Neuronal stem cell (in vitro differentiated cells): ENCODE measurements at regions not wholly inside any gene's neighbourhood (a gene's known extent, or its start where the extent isn't known, plus 50 kb on each side); places are given as distances from the start of the nearest gene placed in this dataset. TPM values are rescaled to one million over a fixed set of nuclear protein-coding genes. Genes with fewer than 3 reads are reported as not detected.

Source experiments
- DNase-seq: peaks from one replicate; pipeline ENCODE4 v3.0.0-alpha.2; 2013; ENCODE audit warnings: low spot score
- H2AFZ ChIP-seq: one replicate; pipeline ENCODE4 v1.6.1; 2013; ENCODE audit warnings: mild to moderate bottlenecking, low read length, inconsistent platforms
- H2AK5ac ChIP-seq: 2 replicates; pipeline ENCODE4 v1.6.1; 2013; ENCODE audit warnings: low read depth, mild to moderate bottlenecking, inconsistent platforms, low read length, moderate library complexity, mixed read lengths
- H2BK120ac ChIP-seq: 2 replicates; pipeline ENCODE4 v1.6.1; 2013; ENCODE audit warnings: low read depth, mild to moderate bottlenecking, inconsistent platforms, low read length, moderate library complexity, mixed read lengths
- H2BK12ac ChIP-seq: one replicate; pipeline ENCODE4 v1.6.1; 2013; ENCODE audit warnings: low read length, inconsistent platforms
- H2BK15ac ChIP-seq: 2 replicates; pipeline ENCODE4 v1.6.1; 2013; ENCODE audit warnings: mild to moderate bottlenecking, low read length, inconsistent platforms, mixed read lengths
- H2BK5ac ChIP-seq: one replicate; pipeline ENCODE4 v1.6.1; 2013; ENCODE audit warnings: inconsistent platforms, mild to moderate bottlenecking, low read length, moderate library complexity
- H3K14ac ChIP-seq: one replicate; pipeline ENCODE4 v1.6.1; 2013; ENCODE audit warnings: low read length, inconsistent platforms
- H3K18ac ChIP-seq: 2 replicates; pipeline ENCODE4 v1.6.1; 2013; ENCODE audit warnings: low read length, inconsistent platforms
- H3K23ac ChIP-seq: 2 replicates; pipeline ENCODE4 v1.6.1; 2013; ENCODE audit warnings: low read depth, mild to moderate bottlenecking, mixed read lengths, low read length, inconsistent platforms; ENCODE audit not compliant: poor library complexity
- H3K27ac ChIP-seq: replicated peaks from 3 replicates; pipeline ENCODE4 v1.5.1; 2013; ENCODE audit warnings: low read length, inconsistent platforms
- H3K27me3 ChIP-seq, 3 experiments: 2 replicates each; pipeline ENCODE4 v1.6.1; 2013; ENCODE audit warnings: low read length in 3 of 3, mild to moderate bottlenecking in 2 of 3, inconsistent platforms in 1 of 3, low read depth in 1 of 3, mixed read lengths in 1 of 3, moderate library complexity in 1 of 3; ENCODE audit not compliant: control insufficient read depth in 3 of 3, insufficient read depth in 3 of 3
- H3K36me3 ChIP-seq, 2 donors: replicated peaks in 1 of 2; 2 replicates each; pipeline ENCODE4 v1.6.1; 2013; ENCODE audit warnings: low read length in 2 of 2; ENCODE audit not compliant: control insufficient read depth in 2 of 2, insufficient read depth in 2 of 2
- H3K4ac ChIP-seq: 2 replicates; pipeline ENCODE4 v1.6.1; 2013; ENCODE audit warnings: inconsistent platforms, mild to moderate bottlenecking, low read length, moderate library complexity
- H3K4me1 ChIP-seq, 2 donors: 1 replicate in 1 of 2; 2 replicates in 1 of 2; pipeline ENCODE4 v1.6.1; 2013; ENCODE audit warnings: low read length in 2 of 2, low read depth in 1 of 2; ENCODE audit not compliant: control insufficient read depth in 2 of 2, insufficient read depth in 1 of 2
- H3K4me2 ChIP-seq: one replicate; pipeline ENCODE4 v1.6.1; 2013; ENCODE audit warnings: mild to moderate bottlenecking, low read length, inconsistent platforms; ENCODE audit not compliant: insufficient read depth, poor library complexity, severe bottlenecking
- H3K4me3 ChIP-seq, 2 donors: 2 replicates each; pipeline ENCODE4 v1.5.1; 2013; ENCODE audit warnings: low read length in 2 of 2, mild to moderate bottlenecking in 2 of 2, inconsistent platforms in 1 of 2, moderate library complexity in 1 of 2
- H3K79me1 ChIP-seq: one replicate; pipeline ENCODE4 v1.6.1; 2013; ENCODE audit warnings: low read depth, mild to moderate bottlenecking, inconsistent platforms, low read length, moderate library complexity
- H3K9ac ChIP-seq: one replicate; pipeline ENCODE4 v1.6.1; 2013; ENCODE audit warnings: mild to moderate bottlenecking, low read depth, low read length, inconsistent platforms; ENCODE audit not compliant: poor library complexity
- H3K9me3 ChIP-seq, 2 donors: replicated peaks in 1 of 2; 2 replicates each; pipeline versions ENCODE3 to v1.6.1; 2013; ENCODE audit warnings: low read length in 2 of 2, mild to moderate bottlenecking in 2 of 2, inconsistent platforms in 1 of 2, low read depth in 1 of 2, mixed read lengths in 1 of 2, moderate library complexity in 1 of 2; ENCODE audit not compliant: control insufficient read depth in 2 of 2, insufficient read depth in 1 of 2
- H4K8ac ChIP-seq: one replicate; pipeline ENCODE4 v1.6.1; 2013; ENCODE audit warnings: low read depth, mild to moderate bottlenecking, inconsistent platforms, low read length, moderate library complexity
- H4K91ac ChIP-seq: one replicate; pipeline ENCODE4 v1.6.1; 2013; ENCODE audit warnings: low read length, low read depth, mild to moderate bottlenecking, inconsistent platforms; ENCODE audit not compliant: poor library complexity
- WGBS, 2 donors: extraction: QIAGEN DNeasy Blood & Tissue Kit; methylation state at CpG; one replicate each; pipeline ENCODE4 v1.1.7; 2013; ENCODE audit warnings: missing lambda C conversion rate in 2 of 2, mixed read lengths in 1 of 2; ENCODE audit not compliant: insufficient read length in 2 of 2, insufficient replicate concordance in 1 of 2; ENCODE audit errors: extremely low coverage in 2 of 2; 5-methylcytosine and 5-hydroxymethylcytosine counted together
- small RNA-seq: library from polyadenylated mRNA; stranded (forward); fragments of <200 nt; extraction: miRNeasy Mini kit (QIAGEN cat#:217004); gene quantifications from one replicate; pipeline ENCODE3, GENCODE V24; 2013; ENCODE audit not compliant: insufficient read depth

DNA sequence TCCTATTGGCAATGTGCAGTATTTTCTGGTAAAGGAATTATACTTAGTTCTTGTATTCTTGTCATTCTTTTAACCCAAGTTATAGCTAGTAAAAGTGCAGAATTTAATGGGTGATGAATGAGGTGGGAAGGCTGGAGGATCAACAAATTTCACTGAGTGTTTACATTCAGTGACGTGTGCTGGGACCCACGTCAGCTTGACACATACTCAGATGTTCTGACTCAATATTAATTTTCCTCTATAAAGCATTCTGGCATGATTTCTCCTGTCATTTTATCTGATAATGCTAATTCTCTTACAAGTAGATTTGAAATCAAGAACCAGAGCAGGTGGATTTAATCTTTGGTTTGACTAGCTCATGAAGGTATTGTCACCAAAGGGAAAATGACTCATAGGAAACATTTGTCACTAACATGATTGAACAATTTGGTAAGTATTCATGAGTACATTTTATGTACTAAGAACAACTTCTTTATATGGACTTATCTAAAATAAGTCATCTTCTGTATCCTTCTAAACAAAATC is 71.0 kb upstream of the SYNPR start:
- H3K9ac ChIP-seq, result no peak overlapping the region
- H4K91ac ChIP-seq, result no peak overlapping the region
- H3K14ac ChIP-seq, result no peak overlapping the region
- no peak overlapping the region for H3K18ac ChIP-seq
- no peaks in the 10 kb centered on the region for H3K4me1 ChIP-seq
- no peak overlapping the region for H2AK5ac ChIP-seq
- no peak overlapping the region for H3K4me2 ChIP-seq
- no peaks in the 10 kb centered on the region for H3K27me3 ChIP-seq
- no peak for DNase-seq
- no peaks in the 10 kb centered on the region for H3K36me3 ChIP-seq
- H3K23ac ChIP-seq, result no peak overlapping the region
- no peak overlapping the region for H4K8ac ChIP-seq
- H3K79me1 ChIP-seq, result no peaks in the 10 kb centered on the region
- no peak overlapping the region for H2AFZ ChIP-seq
- no peak overlapping the region for H2BK5ac ChIP-seq
- H3K27ac ChIP-seq, result no peak overlapping the region
- WGBS, 2 donors, result no CpG with 5 or more reads among the region's 2 CpGs
- H3K4me3 ChIP-seq, result no peak overlapping the region
- H3K9me3 ChIP-seq, result no peaks in the 10 kb centered on the region
- no peak overlapping the region for H3K4ac ChIP-seq
- no peak overlapping the region for H2BK12ac ChIP-seq
- no peak overlapping the region for H2BK15ac ChIP-seq
- no peak overlapping the region for H2BK120ac ChIP-seq

- Histone ChIP-seq H3K14ac (no peak overlapping the region), H3K23ac (no peak overlapping the region), H3K4me1 (no peaks in the 10 kb centered on the region), H2AFZ (no peak overlapping the region), H3K9ac (no peak overlapping the region), H3K36me3 (no peaks in the 10 kb centered on the region), H3K4ac (no peak overlapping the region), H3K9me3 (no peaks in the 10 kb centered on the region), H3K4me2 (no peak overlapping the region), H2BK12ac (no peak overlapping the region), H2BK120ac (no peak overlapping the region), H3K27ac (no peak overlapping the region), H3K27me3 (no peaks in the 10 kb centered on the region), H4K8ac (no peak overlapping the region), H3K79me1 (no peaks in the 10 kb centered on the region), H4K91ac (no peak overlapping the region), H2AK5ac (no peak overlapping the region), H2BK15ac (no peak overlapping the region), H2BK5ac (no peak overlapping the region), H3K4me3 (no peak overlapping the region), H3K18ac (no peak overlapping the region)
- DNase-seq, result no peak
- WGBS, 2 donors, result no CpG with 5 or more reads among the region's 1 CpG
Observed at GRCh38 chr3:63228087-63228486, 50.0 kb upstream of the SYNPR start.

Small RNA genes lying in the stretch of these regions (small RNA-seq; reads per million reads assigned to genes)
- gene UBL5P3, result not detected
